CD4-positive, alpha-beta T cell treated with Interleukin-6 at 100 ng/mL for 8 hours (primary cell): ENCODE measurements at regions not wholly inside any gene's neighbourhood (a gene's known extent, or its start where the extent isn't known, plus 50 kb on each side); places are given as distances from the start of the nearest gene placed in this dataset.
"Not testable (repeated sequence)": the region's sequence is repeated elsewhere in the genome, so short reads cannot be mapped to it uniquely, and the experiment has no call there.

Experiments
- DNase-seq: peaks from one replicate; pipeline ENCODE4 v3.0.0-alpha.2; 2020; ENCODE audit warnings: mixed read lengths, low spot score

DNA sequence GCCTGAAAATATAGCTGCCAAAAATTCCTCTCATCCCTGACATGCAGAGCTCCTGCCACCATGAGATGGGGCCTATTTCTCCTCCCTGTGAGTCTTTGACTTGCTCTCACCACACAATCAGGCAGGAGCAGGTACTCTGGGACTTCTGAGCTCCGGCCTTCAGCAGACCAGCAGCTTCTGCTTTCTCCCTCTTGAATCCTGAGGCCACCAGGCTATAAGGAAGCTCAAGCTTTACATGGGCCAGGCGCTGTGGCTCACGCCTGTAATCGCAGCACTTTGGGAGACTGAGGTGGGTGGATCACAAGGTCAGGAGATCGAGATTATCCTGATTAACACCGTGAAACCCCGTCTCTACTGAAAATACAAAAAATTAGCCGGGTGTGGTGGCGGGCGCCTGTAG, 238.7 kb upstream of the RREB1 start:
- no peak for DNase-seq

DNA sequence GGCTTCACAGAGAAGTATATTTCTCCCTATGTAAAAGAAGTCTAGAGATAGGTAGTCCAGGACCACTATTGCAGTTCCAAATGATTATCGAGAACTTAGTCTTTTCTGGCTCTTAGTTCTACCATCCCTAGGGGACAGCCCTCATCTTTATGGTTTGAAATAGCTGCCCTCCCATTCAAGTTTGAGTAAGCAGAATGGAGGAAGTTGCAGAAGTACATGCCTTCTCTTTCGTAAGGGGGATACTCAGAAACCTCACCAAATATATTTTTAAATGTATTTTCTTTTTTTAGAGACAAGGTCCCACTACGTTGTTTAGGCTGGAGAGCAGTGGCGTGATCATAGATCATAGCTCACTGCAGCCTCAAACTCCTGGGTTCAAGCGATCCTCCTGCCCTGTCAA, 236.8 kb upstream of the RREB1 start:
- DNase-seq: no peak

- DNase-seq: no peak
Observed at GRCh38 chr6:6872459-6873344, 235.1 kb upstream of the RREB1 start.

DNA sequence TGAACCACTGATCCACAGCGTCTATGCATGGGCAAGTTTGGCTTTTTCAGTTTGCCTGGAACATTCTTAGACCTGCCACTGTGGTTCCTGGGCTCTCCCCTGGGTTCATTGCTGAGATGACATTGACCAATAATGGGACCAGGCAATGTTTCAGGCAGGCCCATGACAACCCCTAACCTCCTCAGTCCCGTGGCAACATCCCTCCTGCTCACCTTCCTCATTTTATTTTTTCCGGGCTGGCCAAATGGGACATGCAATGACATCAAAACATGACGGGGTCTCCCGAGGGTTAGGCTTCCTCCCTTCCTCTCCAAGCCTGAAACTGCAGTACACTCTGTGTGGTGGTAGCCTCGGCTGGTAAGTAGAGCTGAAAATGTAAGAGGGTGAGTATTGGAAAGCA, 234.0 kb upstream of the RREB1 start:
- DNase-seq: no peak

- DNase-seq: no peak
Observed at GRCh38 chr6:6875818-6876470, 231.8 kb upstream of the RREB1 start.

DNA sequence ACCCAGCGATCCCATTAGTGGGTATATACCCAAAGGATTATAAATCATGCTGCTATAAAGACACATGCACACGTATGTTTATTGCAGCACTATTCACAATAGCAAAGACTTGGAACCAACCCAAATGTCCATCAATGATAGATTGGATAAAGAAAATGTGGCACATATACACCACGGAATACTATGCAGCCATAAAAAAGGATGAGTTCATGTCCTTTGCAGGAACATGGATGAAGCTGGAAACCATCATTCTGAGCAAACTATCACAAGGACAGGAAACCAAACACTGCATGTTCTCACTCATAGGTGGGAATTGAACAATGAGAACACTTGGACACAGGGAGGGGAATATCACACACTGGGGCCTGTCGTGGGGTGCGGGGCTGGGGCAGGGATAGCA, 230.0 kb upstream of the RREB1 start:
- DNase-seq: not testable (repeated sequence)

DNA sequence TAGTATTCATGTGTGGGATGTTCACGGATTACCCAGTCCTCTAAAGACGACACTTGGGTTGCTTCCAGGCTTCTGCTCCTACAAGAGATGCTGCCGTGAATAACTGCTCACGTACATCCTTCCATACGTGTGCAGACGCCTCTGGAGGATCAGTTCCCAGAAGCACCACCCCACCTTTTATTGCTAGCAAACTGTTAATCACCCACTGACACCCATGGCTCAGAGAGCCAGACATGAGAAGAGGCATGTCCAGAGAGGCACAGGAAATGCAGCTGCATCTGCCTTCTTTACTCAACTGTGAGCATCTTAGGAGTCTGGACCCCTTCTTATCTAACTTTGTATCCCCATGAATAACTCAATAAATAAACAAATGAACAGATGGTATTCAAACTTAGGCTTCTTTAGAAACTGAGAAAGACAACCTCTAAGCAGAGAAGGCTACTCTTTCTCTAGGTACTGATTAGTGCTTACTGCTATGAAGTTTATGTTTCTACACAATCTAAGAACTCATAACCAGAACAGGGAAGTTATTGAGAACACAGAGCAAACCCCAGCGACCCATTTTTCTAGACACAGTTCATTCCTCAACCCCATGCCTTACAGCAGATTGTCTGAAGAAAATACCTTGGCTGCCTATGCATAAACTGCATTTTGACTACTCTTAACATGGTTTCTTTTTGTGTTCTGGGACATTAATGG, 228.7 kb upstream of the RREB1 start:
- DNase-seq: no peak

DNA sequence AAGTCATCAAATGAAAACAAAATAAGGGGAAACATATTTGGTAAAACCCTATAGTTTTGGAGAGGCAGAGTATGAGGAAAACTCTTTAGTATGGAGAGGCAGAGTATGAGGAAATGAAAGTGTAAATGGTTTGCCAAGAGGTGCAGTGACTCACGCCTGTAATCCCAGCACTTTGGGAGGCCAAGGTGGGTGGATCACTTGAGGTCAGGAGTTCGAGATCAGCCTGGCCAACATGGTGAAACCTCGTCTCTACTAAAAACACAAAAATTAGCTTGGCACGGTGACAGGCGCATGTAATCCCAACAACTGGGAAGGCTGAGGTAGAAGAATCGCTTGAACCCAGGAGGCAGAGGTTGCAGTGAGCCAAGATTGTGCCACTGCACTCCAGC, 228.2 kb upstream of the RREB1 start:
- not testable (repeated sequence) for DNase-seq

DNA sequence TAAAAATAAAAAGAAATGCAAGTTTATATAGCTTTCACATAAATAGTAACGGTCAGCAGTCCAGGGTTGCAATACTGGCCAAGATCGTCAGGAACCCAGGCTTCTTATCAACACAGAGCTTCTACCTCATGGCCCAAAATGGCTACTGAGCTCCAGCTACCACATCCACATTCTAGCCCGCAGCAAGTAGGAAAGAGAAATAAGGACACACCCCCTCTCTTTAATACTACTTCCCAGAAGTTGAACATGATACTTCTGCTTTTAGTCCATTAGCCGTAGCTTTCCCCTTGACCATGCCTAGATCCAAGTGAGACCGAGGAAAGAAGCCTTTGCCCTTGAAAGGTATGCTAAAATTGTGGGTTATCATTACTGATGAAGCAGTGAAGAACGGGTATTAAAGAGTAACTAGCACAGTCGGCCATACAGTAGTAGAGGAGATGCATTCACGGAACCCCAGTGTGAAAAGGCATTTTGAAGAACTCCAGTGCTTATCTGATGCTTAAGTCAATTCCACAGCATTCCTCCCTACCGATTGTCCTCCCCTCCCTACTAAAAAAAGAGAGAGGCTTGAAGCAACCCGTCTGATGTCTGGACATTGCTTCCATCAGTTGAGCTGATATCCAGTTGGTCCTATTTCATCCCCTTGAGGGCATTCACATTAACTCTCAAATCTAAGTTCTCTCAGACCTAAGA, 226.9 kb upstream of the RREB1 start:
- no peak for DNase-seq

DNA sequence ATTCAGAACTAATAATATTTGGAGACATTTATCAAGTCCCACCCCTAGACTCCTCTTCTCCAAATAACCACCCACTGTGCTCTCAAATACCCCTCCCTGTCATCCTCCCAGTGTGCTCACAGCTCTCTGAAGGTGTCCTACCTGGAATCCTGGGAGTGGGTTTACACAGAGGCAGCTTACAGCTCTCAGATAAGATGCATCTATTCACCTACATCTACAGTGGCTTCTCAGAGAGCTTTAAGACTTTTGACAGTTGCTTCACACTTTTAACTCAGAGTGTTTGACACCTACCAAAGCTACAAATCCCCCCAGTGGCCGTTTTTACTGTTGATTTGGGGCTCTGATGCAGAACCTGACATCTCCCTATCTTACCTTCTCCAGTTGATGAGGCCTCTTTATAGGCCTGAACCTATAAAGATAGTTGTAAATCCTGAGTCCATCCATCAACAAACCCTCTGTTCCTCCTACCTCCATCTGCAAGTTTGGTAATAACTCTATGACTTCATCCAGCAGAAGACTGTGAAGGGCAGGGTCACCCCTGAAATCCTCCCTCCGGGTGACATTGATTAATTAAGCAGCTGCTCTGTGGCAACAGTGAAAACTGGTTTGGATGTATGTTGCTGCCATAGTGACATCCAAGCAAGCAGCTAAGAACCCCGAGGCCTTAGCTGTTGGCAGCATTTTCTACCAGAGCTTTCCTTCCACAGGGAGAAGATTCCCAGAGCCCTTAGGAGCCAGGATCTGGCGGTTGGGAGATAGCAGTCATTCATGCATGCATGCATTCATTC, 226.1 kb upstream of the RREB1 start:
- no peak for DNase-seq

DNA sequence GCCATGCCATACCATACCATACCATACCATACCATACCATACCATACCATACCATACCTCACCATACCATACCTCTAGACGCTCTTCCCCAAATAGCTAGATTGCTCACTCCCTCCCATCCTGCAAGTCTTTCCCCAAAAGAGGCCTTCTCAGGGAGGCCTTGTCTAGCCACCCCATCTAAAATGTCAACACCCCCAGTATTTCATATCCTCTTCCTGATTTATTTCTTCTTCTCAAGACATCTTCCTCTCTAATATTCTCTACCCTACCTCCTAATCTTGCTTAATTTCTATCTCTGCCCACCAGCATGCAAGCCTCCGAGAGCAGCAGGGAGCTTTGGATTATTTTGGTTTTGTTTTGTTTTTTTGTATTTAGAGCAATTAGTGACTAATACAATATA, 225.2 kb upstream of the RREB1 start:
- no peak for DNase-seq

DNA sequence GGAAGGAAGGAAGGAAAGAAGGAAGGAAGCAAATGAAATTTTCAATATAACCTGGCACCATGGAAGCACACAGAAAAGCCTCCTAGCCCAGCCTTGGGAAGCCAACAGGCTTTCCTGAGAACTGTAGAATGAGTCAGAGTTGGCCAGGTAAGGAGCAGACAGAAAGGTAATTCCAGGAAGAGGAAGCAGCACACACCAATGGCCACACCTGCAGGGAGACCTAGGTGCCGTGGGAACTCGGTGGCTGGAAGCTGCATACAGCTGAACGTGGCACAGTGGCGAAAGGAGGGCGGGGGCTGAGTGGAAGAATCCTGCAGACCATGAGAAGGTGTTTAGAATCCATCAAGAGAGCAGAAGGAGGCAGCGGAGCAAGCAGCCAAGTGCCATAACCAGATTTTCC, 224.8 kb upstream of the RREB1 start:
- DNase-seq: no peak

GRCh38 chr6:6884193-6884627, 223.6 kb upstream of the RREB1 start:
- no peak for DNase-seq

DNA sequence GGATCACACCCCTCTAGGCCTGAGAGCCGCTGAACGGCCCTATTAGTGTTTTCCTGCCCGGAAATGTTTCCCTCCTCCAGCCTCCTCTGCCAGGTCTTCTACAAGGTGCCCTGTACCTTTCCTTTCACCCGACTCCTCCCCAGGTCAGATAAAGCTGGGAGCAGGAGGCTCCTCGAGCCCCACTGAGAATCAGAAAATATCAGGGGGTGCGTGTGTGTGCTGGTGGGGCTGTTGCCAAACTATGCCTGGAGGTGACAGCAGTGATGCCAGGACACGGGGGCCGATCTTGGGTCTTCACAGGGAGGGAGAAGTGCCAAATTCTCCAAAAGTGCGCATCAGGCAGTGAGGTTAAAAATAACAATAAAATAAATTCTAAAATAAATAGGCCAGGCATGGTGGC, 222.8 kb upstream of the RREB1 start:
- no peak for DNase-seq

- DNase-seq: no peak
Observed at GRCh38 chr6:6885521-6886170, 222.1 kb upstream of the RREB1 start.

GRCh38 chr6:6886171-6886885, 221.4 kb upstream of the RREB1 start:
- DNase-seq: no peak

- DNase-seq: no peak
Observed at GRCh38 chr6:6886886-6887285, 220.9 kb upstream of the RREB1 start.

- DNase-seq: no peak
Observed at GRCh38 chr6:6889601-6890000, 218.2 kb upstream of the RREB1 start.

DNA sequence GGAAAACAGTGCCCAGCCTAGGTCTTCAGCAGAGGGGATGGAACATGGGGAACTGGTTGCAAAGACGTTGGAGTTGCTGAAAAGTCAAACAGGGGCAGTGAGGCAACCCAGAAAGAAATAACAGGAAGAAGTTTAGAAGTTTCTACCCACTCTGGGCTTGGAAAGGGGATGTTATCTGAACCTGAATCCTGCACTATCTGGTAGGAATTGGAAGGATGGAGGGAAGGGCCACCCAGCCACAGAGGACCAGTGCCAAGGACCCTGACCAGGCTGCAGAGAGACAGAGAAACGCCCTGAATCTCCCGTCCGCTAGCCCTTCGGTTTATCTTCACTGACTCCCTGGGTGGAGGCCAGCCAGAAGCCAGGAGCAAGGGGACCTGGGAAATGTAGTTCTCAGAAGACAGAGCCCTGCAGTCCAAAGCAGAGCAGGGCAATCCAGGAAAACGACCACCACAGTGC, 217.3 kb upstream of the RREB1 start:
- DNase-seq: no peak

DNA sequence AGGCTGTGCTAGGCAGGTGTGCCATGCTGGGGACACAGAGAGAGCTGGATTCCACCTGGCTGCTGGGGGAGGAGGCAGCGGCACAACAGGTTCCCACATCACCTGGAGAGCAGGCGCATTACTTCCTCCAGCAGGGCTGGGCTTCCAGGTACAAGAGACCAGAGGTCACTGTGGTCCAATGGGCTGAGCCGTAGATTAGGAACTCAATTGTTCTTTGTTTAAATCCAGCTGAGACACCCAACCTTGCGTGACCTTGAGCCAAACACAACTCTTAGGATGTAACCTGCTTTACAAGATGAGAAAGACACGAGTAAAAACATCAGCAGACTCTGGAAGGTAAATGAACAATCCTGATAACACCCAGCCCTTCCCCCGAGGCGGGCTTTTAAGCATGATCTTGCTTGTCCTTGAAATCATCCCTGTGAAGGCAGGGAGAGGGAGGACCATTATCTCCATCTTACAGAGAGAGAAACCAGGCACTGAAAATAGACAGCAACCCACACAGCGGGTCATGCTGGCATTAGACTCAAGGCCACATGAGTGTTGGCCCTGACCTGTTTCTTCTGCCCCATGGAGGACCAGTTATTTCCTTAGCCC, 216.5 kb upstream of the RREB1 start:
- DNase-seq: no peak
